ENCODE measurements at regions not wholly inside any gene's neighbourhood (a gene's known extent, or its start where the extent isn't known, plus 50 kb on each side); places are given as distances from the start of the nearest gene placed in this dataset.

DNA sequence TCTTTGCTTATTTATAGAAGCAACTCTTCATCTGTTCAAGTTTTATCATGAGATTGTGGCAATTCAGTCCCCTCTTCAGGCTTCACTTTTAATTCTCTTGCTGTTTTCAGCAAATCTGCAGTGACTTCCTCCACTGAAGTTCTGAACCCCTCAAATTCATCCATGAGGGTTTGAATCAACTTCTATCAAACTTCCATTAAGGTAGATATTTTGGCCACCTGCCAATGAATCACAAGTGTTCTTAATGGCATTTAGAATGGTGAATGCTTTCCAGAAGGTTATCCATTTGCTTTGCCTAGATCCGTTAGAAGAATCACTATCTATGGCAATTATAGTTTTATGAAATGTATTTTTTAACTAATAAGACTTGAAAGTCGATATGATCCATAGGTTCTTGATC is 946.7 kb upstream of the B3GALT2 start:
- no peak for TF ChIP-seq ARNTL (CRISPR knock-in tag; IDR thresholded peaks at IDR 0.05; ENCODE audit: borderline replicate concordance, low read depth)
- no peak for TF ChIP-seq ZFP30 (CRISPR knock-in tag; IDR thresholded peaks at IDR 0.05)
- no peak for TF ChIP-seq TOX (CRISPR knock-in tag; IDR thresholded peaks at IDR 0.05; ENCODE audit: borderline replicate concordance)
- no peak for TF ChIP-seq PATZ1 (CRISPR knock-in tag; IDR thresholded peaks at IDR 0.05; ENCODE audit: borderline replicate concordance)
- no peak for TF ChIP-seq GLIS3 (CRISPR knock-in tag; IDR thresholded peaks at IDR 0.05)
- no peak for TF ChIP-seq ZNF70 (CRISPR knock-in tag; IDR thresholded peaks at IDR 0.05)
- no peak for TF ChIP-seq SNAI2 (CRISPR knock-in tag; IDR thresholded peaks at IDR 0.05)
- no peak for TF ChIP-seq ZC3H10 (CRISPR knock-in tag; IDR thresholded peaks at IDR 0.05)
- no peak for TF ChIP-seq ZFP3 (CRISPR knock-in tag; IDR thresholded peaks at IDR 0.05)
- TF ChIP-seq ZNF565 (CRISPR knock-in tag; conservative IDR thresholded peaks at IDR 0.05; ENCODE audit: low read depth), result no peak
- TF ChIP-seq ISL1 (CRISPR knock-in tag; IDR thresholded peaks at IDR 0.05), result no peak
- no peak for TF ChIP-seq CSRNP3 (CRISPR knock-in tag; IDR thresholded peaks at IDR 0.05)
- TF ChIP-seq ZNF8 (CRISPR knock-in tag; IDR thresholded peaks at IDR 0.05), result no peak
- no peak for TF ChIP-seq ESRRG (CRISPR knock-in tag; IDR thresholded peaks at IDR 0.05)
- no peak for TF ChIP-seq PPARA (CRISPR knock-in tag; IDR thresholded peaks at IDR 0.05; ENCODE audit: borderline replicate concordance)
- TF ChIP-seq RARB (CRISPR knock-in tag; IDR thresholded peaks at IDR 0.05), result no peak
- no peak for TF ChIP-seq BACH2 (CRISPR knock-in tag; IDR thresholded peaks at IDR 0.05; ENCODE audit: borderline replicate concordance)
- TF ChIP-seq CSDC2 (CRISPR knock-in tag; IDR thresholded peaks at IDR 0.05), result no peak
- no peak for TF ChIP-seq OSR1 (CRISPR knock-in tag; IDR thresholded peaks at IDR 0.05)
- TF ChIP-seq TCF4 (CRISPR knock-in tag; IDR thresholded peaks at IDR 0.05; ENCODE audit: borderline replicate concordance), result no peak
- ATAC-seq, result no peak

DNA sequence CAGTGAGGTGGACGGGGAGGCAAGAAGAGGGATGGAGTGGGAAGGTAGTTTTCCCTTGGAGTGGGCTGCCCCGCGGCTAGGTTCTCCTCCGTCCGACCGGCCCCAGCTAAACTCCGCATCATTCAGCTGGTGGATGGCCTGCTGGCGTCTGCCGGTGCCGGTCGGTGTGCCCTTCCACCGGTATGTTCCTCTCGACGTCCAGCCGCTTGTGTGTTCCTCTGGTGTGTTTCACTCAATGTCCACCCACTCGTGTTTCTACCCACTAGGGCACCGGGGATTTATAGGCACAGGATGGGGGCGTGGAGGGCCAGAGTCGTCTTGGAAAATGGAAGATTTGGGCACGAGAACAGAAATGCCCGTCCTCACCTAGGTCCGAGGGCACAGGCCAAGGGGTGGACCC is 931.7 kb upstream of the B3GALT2 start:
- no peak; the same call in 2 of the 3 replicates for ATAC-seq
- TF ChIP-seq PATZ1 (CRISPR knock-in tag; IDR thresholded peaks at IDR 0.05; ENCODE audit: borderline replicate concordance) (no peak), ZNF8 (CRISPR knock-in tag; IDR thresholded peaks at IDR 0.05) (no peak), ZFP3 (CRISPR knock-in tag; IDR thresholded peaks at IDR 0.05) (no peak), PPARA (CRISPR knock-in tag; IDR thresholded peaks at IDR 0.05; ENCODE audit: borderline replicate concordance) (no peak), ZNF70 (CRISPR knock-in tag; IDR thresholded peaks at IDR 0.05) (no peak), GLIS3 (CRISPR knock-in tag; IDR thresholded peaks at IDR 0.05) (no peak), CREB5 (CRISPR knock-in tag; IDR thresholded peaks at IDR 0.05; ENCODE audit: low read depth) (no peak), RARB (CRISPR knock-in tag; IDR thresholded peaks at IDR 0.05) (no peak)
- TF ChIP-seq, protein P1, sequence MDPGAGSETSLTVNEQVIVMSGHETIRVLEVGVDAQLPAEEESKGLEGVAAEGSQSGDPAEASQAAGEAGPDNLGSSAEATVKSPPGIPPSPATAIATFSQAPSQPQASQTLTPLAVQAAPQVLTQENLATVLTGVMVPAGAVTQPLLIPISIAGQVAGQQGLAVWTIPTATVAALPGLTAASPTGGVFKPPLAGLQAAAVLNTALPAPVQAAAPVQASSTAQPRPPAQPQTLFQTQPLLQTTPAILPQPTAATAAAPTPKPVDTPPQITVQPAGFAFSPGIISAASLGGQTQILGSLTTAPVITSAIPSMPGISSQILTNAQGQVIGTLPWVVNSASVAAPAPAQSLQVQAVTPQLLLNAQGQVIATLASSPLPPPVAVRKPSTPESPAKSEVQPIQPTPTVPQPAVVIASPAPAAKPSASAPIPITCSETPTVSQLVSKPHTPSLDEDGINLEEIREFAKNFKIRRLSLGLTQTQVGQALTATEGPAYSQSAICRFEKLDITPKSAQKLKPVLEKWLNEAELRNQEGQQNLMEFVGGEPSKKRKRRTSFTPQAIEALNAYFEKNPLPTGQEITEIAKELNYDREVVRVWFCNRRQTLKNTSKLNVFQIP (CRISPR knock-in tag; IDR thresholded peaks at IDR 0.05; ENCODE audit: borderline replicate concordance, low read depth), result no peak

DNA sequence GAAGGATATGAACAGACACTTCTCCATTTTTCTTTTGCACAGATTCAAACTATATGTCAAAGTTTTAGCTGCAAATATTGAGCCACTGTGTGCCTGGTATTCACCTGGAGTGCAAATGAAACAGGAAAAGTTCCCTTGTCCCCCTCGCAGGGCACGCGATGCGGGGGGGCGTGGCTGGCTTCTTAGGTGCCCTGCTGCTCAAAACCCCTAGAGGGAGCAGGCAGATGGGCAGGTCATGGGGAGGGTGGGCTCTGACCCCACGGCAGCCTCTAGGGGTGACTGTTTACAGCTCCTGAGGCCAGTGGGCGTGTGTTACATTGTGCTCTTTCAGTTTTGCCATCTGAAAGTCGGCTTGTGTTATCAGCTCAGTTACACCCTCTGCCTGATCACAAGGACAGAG is 931.2 kb upstream of the B3GALT2 start:
- ATAC-seq, result peak; percentile 49; the same call in 2 of the 3 replicates
- TF ChIP-seq ESRRG (CRISPR knock-in tag; IDR thresholded peaks at IDR 0.05) (no peak), ZC3H10 (CRISPR knock-in tag; IDR thresholded peaks at IDR 0.05) (no peak), RARB (CRISPR knock-in tag; IDR thresholded peaks at IDR 0.05) (no peak), BACH2 (CRISPR knock-in tag; IDR thresholded peaks at IDR 0.05; ENCODE audit: borderline replicate concordance) (no peak), ZNF8 (CRISPR knock-in tag; IDR thresholded peaks at IDR 0.05) (no peak), CREB5 (CRISPR knock-in tag; IDR thresholded peaks at IDR 0.05; ENCODE audit: low read depth) (no peak), PPARA (CRISPR knock-in tag; IDR thresholded peaks at IDR 0.05; ENCODE audit: borderline replicate concordance) (no peak), CSRNP3 (CRISPR knock-in tag; IDR thresholded peaks at IDR 0.05) (no peak), ISL1 (CRISPR knock-in tag; IDR thresholded peaks at IDR 0.05) (no peak), ZFP3 (CRISPR knock-in tag; IDR thresholded peaks at IDR 0.05) (no peak), TOX (CRISPR knock-in tag; IDR thresholded peaks at IDR 0.05; ENCODE audit: borderline replicate concordance) (no peak), TSHZ2 (CRISPR knock-in tag; IDR thresholded peaks at IDR 0.05) (no peak)
